Activated CD4-positive, alpha-beta memory T cell treated with anti-CD3 and anti-CD28 coated beads for 36 hours (primary cell): ENCODE measurements at regions not wholly inside any gene's neighbourhood (a gene's known extent, or its start where the extent isn't known, plus 50 kb on each side); places are given as distances from the start of the nearest gene placed in this dataset.
"Not testable (repeated sequence)": the region's sequence is repeated elsewhere in the genome, so short reads cannot be mapped to it uniquely, and the experiment has no call there.

Experiments
- CTCF ChIA-PET: fragments of 350-600 bp; sonication (Branson Sonifier 250); formaldehyde crosslinking; loops from one replicate; lab custom pipeline; 2021; ENCODE audit warnings: antibody characterized with exemption, inconsistent platforms; lab: Charles Lee
- POLR2A ChIA-PET: fragments of 350-600 bp; sonication (Branson Sonifier 250); formaldehyde crosslinking; loops from one replicate; lab custom pipeline; 2021; ENCODE audit warnings: antibody characterized with exemption; lab: Charles Lee
- DNase-seq: peaks from one replicate; pipeline ENCODE4 v3.0.0-alpha.2; 2020
- H3K27ac Mint-ChIP-seq: one replicate; pipeline ENCODE4 v1.8.0; 2021; ENCODE audit warnings: mixed read lengths
- H3K27me3 Mint-ChIP-seq: one replicate; pipeline ENCODE4 v1.8.0; 2021; ENCODE audit warnings: mixed read lengths
- H3K36me3 Mint-ChIP-seq: one replicate; pipeline ENCODE4 v1.8.0; 2021; ENCODE audit warnings: mixed read lengths
- H3K4me1 Mint-ChIP-seq: one replicate; pipeline ENCODE4 v1.8.0; 2021; ENCODE audit warnings: low read depth, mixed read lengths
- H3K4me3 Mint-ChIP-seq: one replicate; pipeline ENCODE4 v1.8.0; 2021; ENCODE audit warnings: mild to moderate bottlenecking, mixed read lengths
- H3K9me3 Mint-ChIP-seq: one replicate; pipeline ENCODE4 v1.8.0; 2021; ENCODE audit warnings: mixed read lengths
- intact Hi-C: fragments of 100-400 bp; cut with micrococcal nuclease; formaldehyde crosslinking; loops from one replicate; pipeline ENCODE4 v1.15.1; 2023

DNA sequence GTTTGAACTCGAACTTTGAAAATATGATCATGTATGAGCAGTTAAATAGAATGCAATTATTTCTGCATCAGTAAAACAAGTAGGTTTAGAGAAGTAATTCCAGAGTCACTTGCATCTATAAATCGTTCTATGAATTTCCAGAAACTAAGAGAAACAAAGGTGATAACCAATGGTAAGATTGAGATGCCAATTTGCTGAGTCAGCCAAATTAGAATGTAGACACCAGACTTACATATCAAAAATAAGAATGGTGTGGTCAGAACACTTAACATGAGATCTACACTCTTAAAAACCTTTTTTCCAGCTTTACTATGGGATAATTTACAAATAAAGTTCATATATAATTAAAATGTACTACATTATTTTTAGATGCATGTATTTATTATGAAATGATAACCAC is 1435.9 kb downstream of the OTOL1 start:
- CTCF ChIA-PET: no interaction called here
- intact Hi-C loops: no loop called here
- DNase-seq: no peak
- Mint-ChIP-seq H3K27ac (no peak overlapping the region), H3K36me3 (no peaks in the 10 kb centered on the region), H3K27me3 (no peaks in the 10 kb centered on the region), H3K4me3 (no peak overlapping the region), H3K9me3 (peaks cover 16% of the 10 kb centered on the region), H3K4me1 (no peaks in the 10 kb centered on the region)
- POLR2A ChIA-PET: no interaction called here

DNA sequence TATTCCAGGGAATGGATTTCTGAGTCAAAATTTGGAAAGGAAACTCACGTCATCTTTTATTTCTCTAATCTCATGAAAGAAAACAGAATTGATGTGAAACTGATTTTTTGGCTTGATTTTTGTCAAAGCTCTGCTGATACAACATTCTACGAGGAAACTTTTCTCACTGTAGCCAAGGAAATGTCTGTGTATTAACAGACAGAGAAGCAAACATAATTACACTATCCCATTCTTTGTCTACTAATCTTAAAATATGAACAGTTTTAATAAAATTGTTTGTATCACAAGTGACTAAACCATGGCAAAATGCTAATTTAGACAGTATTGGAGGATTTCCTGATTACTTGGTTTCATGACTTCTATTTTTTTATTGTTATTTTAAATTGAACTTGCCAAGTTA is 1437.0 kb downstream of the OTOL1 start:
- peaks cover 15% of the 10 kb centered on the region for H3K9me3 Mint-ChIP-seq
- POLR2A ChIA-PET: no interaction called here
- CTCF ChIA-PET: no interaction called here
- no peaks in the 10 kb centered on the region for H3K4me1 Mint-ChIP-seq
- H3K36me3 Mint-ChIP-seq: no peaks in the 10 kb centered on the region
- no peaks in the 10 kb centered on the region for H3K27me3 Mint-ChIP-seq
- no peak overlapping the region for H3K4me3 Mint-ChIP-seq
- DNase-seq: no peak
- no peak overlapping the region for H3K27ac Mint-ChIP-seq
- intact Hi-C loops: no loop called here

DNA sequence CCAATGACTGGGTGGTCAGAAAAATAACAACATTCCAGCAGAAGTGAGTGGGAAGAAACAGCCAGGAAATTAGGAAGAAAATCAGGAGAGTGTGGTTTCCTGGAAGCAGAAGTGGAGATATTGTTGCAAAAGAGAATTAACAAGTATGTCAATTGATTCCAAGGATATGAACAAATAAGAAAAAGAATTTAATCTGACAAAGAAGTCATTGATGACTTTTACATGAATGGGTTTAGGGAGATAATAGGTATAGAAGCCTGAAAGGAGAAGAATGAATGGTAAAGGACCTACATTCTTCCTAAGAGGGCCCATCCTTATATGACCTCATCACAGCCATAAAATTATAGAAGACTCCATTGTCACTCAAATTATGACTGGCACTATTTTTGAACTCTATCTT is 1440.1 kb downstream of the OTOL1 start:
- Mint-ChIP-seq H3K4me3 (no peak overlapping the region), H3K27me3 (no peaks in the 10 kb centered on the region), H3K4me1 (no peaks in the 10 kb centered on the region), H3K27ac (no peak overlapping the region), H3K36me3 (no peaks in the 10 kb centered on the region), H3K9me3 (peaks cover 15% of the 10 kb centered on the region)
- intact Hi-C loops: no loop called here
- DNase-seq: no peak
- POLR2A ChIA-PET: no interaction called here
- CTCF ChIA-PET: no interaction called here

DNA sequence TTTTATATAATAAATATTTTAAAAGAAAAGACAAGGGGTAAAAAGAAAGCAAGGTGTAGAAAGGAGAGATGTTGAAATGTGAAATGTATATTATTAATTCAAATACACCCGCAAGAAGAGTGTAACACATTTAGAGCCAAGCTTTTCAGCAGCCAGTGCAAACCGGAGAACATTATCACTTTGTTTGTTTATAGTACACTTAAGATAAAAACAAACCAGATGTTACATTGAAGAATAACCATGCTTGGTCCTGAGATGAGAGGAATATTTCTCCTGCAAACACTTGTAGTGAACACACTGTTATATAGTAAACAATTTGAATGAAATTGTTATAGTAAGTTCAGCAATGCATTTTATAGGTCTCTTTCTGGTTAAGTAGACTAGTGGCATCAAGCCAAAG is 1441.5 kb downstream of the OTOL1 start:
- H3K36me3 Mint-ChIP-seq: no peaks in the 10 kb centered on the region
- H3K9me3 Mint-ChIP-seq: peaks cover 11% of the 10 kb centered on the region
- CTCF ChIA-PET: no interaction called here

DNA sequence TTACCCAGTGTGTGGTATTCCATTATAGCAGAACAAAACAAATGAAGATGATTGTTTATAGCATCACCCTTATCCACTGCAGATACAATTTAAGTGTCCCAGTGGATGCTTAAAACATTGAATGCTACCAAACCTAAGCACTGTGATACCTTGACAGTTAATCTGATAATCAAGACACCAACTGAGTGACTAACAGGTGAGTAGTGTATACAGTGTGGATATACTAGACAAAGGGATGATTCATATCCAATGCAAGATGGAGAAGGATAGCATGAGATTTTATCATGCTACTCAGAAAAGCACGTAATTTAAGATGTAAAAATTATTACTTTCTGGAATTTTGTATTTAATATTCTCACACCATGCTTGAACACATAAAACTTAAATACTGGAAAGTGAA is 1449.0 kb downstream of the OTOL1 start:
- no peaks in the 10 kb centered on the region for H3K4me1 Mint-ChIP-seq
- intact Hi-C loops: no loop called here
- H3K27ac Mint-ChIP-seq: no peak overlapping the region
- no peak overlapping the region for H3K4me3 Mint-ChIP-seq
- POLR2A ChIA-PET: no interaction called here
- DNase-seq: no peak
- CTCF ChIA-PET: no interaction called here
- H3K27me3 Mint-ChIP-seq: no peaks in the 10 kb centered on the region
- no peaks in the 10 kb centered on the region for H3K36me3 Mint-ChIP-seq
- H3K9me3 Mint-ChIP-seq: peaks cover 20% of the 10 kb centered on the region

More for the DNA sequence above, 1441.5 kb downstream of the OTOL1 start:
- intact Hi-C loops: no loop called here
- Mint-ChIP-seq H3K4me1 (no peaks in the 10 kb centered on the region), H3K27ac (no peak overlapping the region), H3K27me3 (no peaks in the 10 kb centered on the region), H3K4me3 (no peak overlapping the region)
- no peak for DNase-seq
- POLR2A ChIA-PET: no interaction called here

DNA sequence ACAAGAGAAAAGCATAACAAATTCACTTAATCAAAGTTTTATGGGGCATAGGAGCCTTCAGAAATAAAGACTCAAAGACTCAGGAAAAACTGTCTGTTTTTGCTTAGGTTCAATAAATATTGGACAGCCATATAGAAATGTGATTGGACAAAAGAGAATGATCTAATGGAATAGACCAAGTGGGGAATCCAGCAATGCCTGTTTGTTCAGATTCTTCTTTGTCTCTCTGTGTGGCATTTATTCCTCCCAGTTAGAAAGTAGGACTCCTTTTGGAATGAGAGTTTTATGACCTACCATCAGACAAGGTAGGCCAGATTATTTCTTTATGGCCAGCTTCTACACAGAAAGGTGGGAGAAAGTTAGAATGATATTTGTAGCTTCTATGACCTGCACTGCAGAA is 1460.1 kb downstream of the OTOL1 start:
- Mint-ChIP-seq H3K9me3 (peaks cover 12% of the 10 kb centered on the region), H3K27me3 (no peaks in the 10 kb centered on the region), H3K4me3 (no peak overlapping the region), H3K36me3 (no peaks in the 10 kb centered on the region), H3K27ac (no peak overlapping the region), H3K4me1 (no peaks in the 10 kb centered on the region)
- intact Hi-C loops: no loop called here
- ChIA-PET CTCF (no interaction called here), POLR2A (no interaction called here)
- no peak for DNase-seq

DNA sequence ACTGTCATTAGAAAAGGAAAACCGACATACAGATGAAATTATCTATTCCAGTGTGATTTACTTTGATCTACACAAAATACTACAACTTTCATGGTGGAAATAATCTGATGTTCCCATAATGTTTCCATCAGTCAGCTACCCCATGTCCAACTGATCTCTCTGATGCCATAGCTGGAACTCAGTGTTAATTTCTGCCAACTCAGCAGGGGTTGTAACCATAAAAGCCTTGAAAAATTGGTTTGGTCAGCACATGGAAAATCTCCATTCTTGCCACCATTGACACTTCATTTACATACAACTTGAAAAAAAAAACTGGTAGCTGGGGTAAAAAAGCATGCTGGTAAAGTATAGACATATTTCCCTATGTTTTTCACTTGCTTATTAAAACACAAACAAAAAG is 1463.7 kb downstream of the OTOL1 start:
- intact Hi-C loops: no loop called here
- H3K27me3 Mint-ChIP-seq: no peaks in the 10 kb centered on the region
- CTCF ChIA-PET: no interaction called here
- H3K9me3 Mint-ChIP-seq: peaks cover 11% of the 10 kb centered on the region
- no peak overlapping the region for H3K4me3 Mint-ChIP-seq
- POLR2A ChIA-PET: no interaction called here
- no peak overlapping the region for H3K27ac Mint-ChIP-seq
- no peak for DNase-seq
- no peaks in the 10 kb centered on the region for H3K4me1 Mint-ChIP-seq
- no peaks in the 10 kb centered on the region for H3K36me3 Mint-ChIP-seq

DNA sequence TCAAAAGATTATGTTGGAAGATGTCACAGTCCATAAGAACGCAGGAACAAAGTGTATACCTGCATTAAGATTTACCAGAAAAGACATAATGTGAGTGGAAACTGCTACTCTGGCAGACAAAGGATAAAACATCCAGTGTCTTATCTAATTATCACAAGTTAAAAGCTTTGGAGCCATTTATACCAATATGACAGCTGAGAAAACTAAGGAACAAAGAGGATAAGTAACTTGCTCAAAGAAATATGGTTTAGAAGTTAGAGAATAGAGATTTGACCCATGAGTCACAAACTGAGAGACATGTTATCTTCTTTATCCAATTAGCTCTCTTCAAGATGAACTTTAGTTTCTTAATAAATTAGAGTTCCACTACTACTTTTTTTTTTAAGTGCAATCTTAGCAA is 1473.7 kb downstream of the OTOL1 start:
- no peak overlapping the region for H3K27ac Mint-ChIP-seq
- no peak overlapping the region for H3K4me3 Mint-ChIP-seq
- peaks cover 32% of the 10 kb centered on the region for H3K9me3 Mint-ChIP-seq
- H3K36me3 Mint-ChIP-seq: no peaks in the 10 kb centered on the region
- DNase-seq: no peak
- H3K4me1 Mint-ChIP-seq: no peaks in the 10 kb centered on the region
- intact Hi-C loops: no loop called here
- ChIA-PET CTCF (no interaction called here), POLR2A (no interaction called here)
- H3K27me3 Mint-ChIP-seq: no peaks in the 10 kb centered on the region

DNA sequence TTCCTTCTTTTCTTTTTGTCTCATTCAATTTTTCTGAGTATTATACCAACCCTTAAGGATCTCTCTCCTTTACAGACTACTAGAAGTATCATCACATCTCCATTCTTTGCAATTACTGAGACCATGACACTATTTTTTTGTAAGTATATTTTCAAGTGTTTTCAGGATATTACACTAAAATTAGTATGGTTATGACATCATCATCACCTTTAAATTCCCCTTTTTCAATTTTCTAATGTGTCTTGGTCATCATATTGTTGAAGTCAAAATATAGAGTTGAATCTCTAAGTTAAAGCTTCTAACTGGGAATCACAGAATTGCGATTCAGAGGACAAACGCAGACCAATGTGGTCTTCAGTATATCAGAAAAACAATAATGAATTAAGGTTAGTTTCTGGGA is 1475.1 kb downstream of the OTOL1 start:
- intact Hi-C loops: no loop called here
- H3K4me1 Mint-ChIP-seq: no peaks in the 10 kb centered on the region
- no peaks in the 10 kb centered on the region for H3K27me3 Mint-ChIP-seq
- peaks cover 23% of the 10 kb centered on the region for H3K9me3 Mint-ChIP-seq
- CTCF ChIA-PET: no interaction called here
- no peak overlapping the region for H3K4me3 Mint-ChIP-seq
- POLR2A ChIA-PET: no interaction called here
- H3K36me3 Mint-ChIP-seq: no peaks in the 10 kb centered on the region
- H3K27ac Mint-ChIP-seq: no peak overlapping the region
- DNase-seq: no peak

DNA sequence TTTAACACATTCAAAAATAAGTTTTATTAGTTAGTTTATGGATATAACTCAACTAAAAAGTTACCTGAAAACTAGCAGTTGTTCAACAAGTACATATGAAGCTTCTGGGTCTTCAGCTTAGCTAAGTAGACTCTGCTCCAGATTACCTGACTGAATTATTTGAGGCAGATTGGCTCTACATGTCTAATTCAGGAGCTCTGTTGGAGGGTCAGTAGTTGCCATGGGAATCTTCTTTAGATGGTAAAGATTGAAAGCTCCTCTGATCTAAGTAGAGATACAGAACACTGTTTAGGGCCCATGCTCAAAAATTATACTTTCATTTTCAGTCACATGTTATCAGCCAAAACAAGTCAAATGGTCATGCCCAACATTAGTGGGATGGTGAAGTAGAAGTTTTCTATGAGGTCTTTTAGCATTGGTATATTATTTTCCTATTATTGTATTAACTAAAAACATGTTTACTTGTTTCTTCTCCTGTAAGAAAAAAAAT is 1476.9 kb downstream of the OTOL1 start:
- POLR2A ChIA-PET: no interaction called here
- Mint-ChIP-seq H3K4me1 (no peaks in the 10 kb centered on the region), H3K4me3 (no peak overlapping the region), H3K27me3 (no peaks in the 10 kb centered on the region), H3K36me3 (no peaks in the 10 kb centered on the region), H3K27ac (no peak overlapping the region), H3K9me3 (peaks cover 16% of the 10 kb centered on the region)
- intact Hi-C loops: no loop called here
- CTCF ChIA-PET: no interaction called here
- DNase-seq: no peak

DNA sequence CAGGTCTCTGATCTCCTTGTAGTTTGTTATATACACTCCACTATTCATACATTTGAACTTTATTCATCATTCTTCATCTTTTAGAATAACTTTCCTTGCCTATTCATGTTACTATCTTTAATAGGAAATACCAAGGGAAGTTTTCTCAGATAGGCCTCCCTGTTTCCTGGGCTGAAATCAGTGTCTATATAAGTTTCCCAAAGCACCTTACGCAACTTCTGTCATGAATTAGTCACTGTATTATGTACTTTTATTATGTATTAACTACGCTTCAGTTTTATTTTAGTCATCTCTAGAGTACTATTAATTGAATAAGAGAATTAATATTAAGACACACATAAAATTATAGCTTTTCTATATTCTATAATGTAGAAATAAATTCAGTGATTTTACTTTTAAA is 1481.5 kb downstream of the OTOL1 start:
- no peak for DNase-seq
- no peak overlapping the region for H3K27ac Mint-ChIP-seq
- no peaks in the 10 kb centered on the region for H3K36me3 Mint-ChIP-seq
- POLR2A ChIA-PET: no interaction called here
- H3K27me3 Mint-ChIP-seq: no peaks in the 10 kb centered on the region
- peaks cover 6% of the 10 kb centered on the region for H3K9me3 Mint-ChIP-seq
- no peaks in the 10 kb centered on the region for H3K4me1 Mint-ChIP-seq
- intact Hi-C loops: no loop called here
- CTCF ChIA-PET: no interaction called here
- no peak overlapping the region for H3K4me3 Mint-ChIP-seq

DNA sequence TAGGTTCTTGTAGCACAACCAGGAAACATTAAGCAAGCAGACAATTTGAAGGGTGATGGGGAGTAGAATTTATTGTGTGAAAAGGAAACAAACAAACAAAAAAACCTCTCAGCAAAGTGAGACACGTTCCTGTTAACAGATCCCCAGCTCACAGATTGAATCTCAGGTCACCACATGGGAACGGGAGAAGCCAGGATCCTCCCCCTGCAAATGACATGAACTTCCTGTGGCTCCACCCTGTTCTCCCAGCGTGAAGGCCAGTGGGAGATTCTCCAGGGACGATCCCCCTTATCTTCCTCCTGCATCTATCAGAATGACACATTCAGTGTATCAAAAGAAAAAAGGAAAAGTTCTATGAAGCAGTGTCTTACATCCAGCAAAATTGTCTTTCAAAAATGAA is 1488.1 kb downstream of the OTOL1 start:
- no peak for DNase-seq
- POLR2A ChIA-PET: no interaction called here
- H3K27me3 Mint-ChIP-seq: no peaks in the 10 kb centered on the region
- H3K36me3 Mint-ChIP-seq: no peaks in the 10 kb centered on the region
- intact Hi-C loops: no loop called here
- H3K4me3 Mint-ChIP-seq: no peak overlapping the region
- peaks cover 28% of the 10 kb centered on the region for H3K9me3 Mint-ChIP-seq
- H3K27ac Mint-ChIP-seq: no peak overlapping the region
- H3K4me1 Mint-ChIP-seq: no peaks in the 10 kb centered on the region
- CTCF ChIA-PET: no interaction called here

DNA sequence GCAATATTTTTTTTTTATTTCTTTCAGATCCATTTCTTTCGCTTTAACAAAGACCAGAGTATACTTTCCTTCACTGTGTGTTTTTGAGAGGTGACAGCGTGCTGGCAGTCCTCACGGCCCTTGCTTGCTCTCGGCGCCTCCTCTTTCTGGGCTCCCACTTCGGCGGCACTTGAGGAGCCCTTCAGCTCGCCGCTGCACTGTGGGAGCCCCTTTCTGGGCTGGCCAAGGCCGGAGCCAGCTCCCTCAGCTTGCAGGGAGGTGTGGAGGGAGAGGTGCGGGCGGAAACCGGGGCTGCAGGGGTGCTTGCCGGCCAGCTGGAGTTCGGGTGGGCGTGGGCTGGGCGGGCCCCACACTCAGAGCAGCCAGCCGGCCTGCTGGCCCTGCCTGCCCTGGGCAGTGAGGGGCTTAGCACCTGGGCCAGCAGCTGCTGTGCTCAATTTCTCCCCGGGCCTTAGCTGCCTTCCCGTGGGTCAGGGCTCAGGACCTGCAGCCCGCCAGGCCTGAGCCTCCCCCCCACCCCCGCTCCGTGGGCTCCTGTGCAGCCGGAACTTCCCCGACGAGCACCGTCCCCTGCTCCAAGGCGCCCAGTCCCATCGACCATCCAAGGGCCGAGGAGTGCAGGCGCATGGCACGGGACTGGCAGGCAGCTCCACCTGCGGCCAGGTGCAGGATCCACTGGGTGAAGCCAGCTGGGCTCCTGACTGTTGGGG is 1490.6 kb downstream of the OTOL1 start:
- DNase-seq, H3K4me3 Mint-ChIP-seq, H3K27me3 Mint-ChIP-seq, H3K27ac Mint-ChIP-seq, H3K36me3 Mint-ChIP-seq, H3K4me1 Mint-ChIP-seq, POLR2A ChIA-PET, intact Hi-C loops: not testable (repeated sequence)
- CTCF ChIA-PET: interaction anchor here (0.5 kb wide), 1 partner anchor 24 kb away, joined by 4 read pairs; no protein-coding TSS in a partner anchor
- H3K9me3 Mint-ChIP-seq: peaks cover 27% of the 10 kb centered on the region
